ENCODE measurements at regions not wholly inside any gene's neighbourhood (a gene's known extent, or its start where the extent isn't known, plus 50 kb on each side); places are given as distances from the start of the nearest gene placed in this dataset.

- Histone ChIP-seq H3K9me3 (ENCODE audit: insufficient read depth, low read depth, low read length) (no peaks in the 10 kb centered on the region), H2AFZ (ENCODE audit: low read depth, low read length) (no peak overlapping the region), H3K4me1 (ENCODE audit: insufficient read depth, low read length) (peaks cover 11% of the 10 kb centered on the region), H4K20me1 (ENCODE audit: insufficient read depth, low read length) (no peaks in the 10 kb centered on the region), H3K4me2 (ENCODE audit: low read length) (no peak overlapping the region), H3K27ac (ENCODE audit: low read depth, low read length) (no peak overlapping the region), H3K79me2 (ENCODE audit: insufficient read depth, low read length) (no peaks in the 10 kb centered on the region), H3K36me3 (ENCODE audit: insufficient read depth, low read length) (no peaks in the 10 kb centered on the region), H3K27me3 (ENCODE audit: insufficient read depth, low read length) (no peaks in the 10 kb centered on the region), H3K9ac (ENCODE audit: low read length) (no peak overlapping the region), H3K4me3 (ENCODE audit: insufficient read depth, low read depth, low read length) (no peak overlapping the region)
- no peaks in the 10 kb centered on the region for H3K27me3 Mint-ChIP-seq (ENCODE audit: low read depth, unreplicated experiment)
- no peak for FAIRE-seq
- peak; percentile 43 for DNase-seq (ENCODE audit: low read depth)
- peaks cover 6% of the 10 kb centered on the region for H3K4me1 Mint-ChIP-seq (ENCODE audit: low read depth, unreplicated experiment)
- H3K36me3 Mint-ChIP-seq (ENCODE audit: low read depth, unreplicated experiment) = no peaks in the 10 kb centered on the region
- TF ChIP-seq CTCF (IDR thresholded peaks at IDR 0.05; ENCODE audit: insufficient read depth, low read depth, low read length) (no peak), EZH2 (IDR thresholded peaks at IDR 0.05; ENCODE audit: insufficient read depth, low read length) (no peak)
- no peaks in the 10 kb centered on the region for H3K9me3 Mint-ChIP-seq (ENCODE audit: unreplicated experiment)
- H3K4me3 Mint-ChIP-seq (ENCODE audit: unreplicated experiment) = no peak overlapping the region
- no peak overlapping the region for H3K27ac Mint-ChIP-seq (ENCODE audit: unreplicated experiment)
These were observed 120.3 kb upstream of the SOX5 start for GRCh38 chr12:24069532-24070395.

GRCh38 chr12:24066865-24067264 is 117.4 kb upstream of the SOX5 start:
- TF ChIP-seq CTCF (IDR thresholded peaks at IDR 0.05; ENCODE audit: insufficient read depth, low read depth, low read length) (no peak), EZH2 (IDR thresholded peaks at IDR 0.05; ENCODE audit: insufficient read depth, low read length) (no peak)
- H3K36me3 Mint-ChIP-seq (ENCODE audit: low read depth, unreplicated experiment) = no peaks in the 10 kb centered on the region
- no peak overlapping the region for H3K27ac ChIP-seq (ENCODE audit: low read depth, low read length)

GRCh38 chr12:24066097-24066496 is 116.6 kb upstream of the SOX5 start:
- no peak overlapping the region for H2AFZ ChIP-seq (ENCODE audit: low read depth, low read length)
- no peak overlapping the region for H3K4me3 ChIP-seq (ENCODE audit: insufficient read depth, low read depth, low read length)
- H3K9ac ChIP-seq (ENCODE audit: low read length) = no peak overlapping the region
- H3K79me2 ChIP-seq (ENCODE audit: insufficient read depth, low read length) = no peaks in the 10 kb centered on the region
- TF ChIP-seq EZH2 (IDR thresholded peaks at IDR 0.05; ENCODE audit: insufficient read depth, low read length) (no peak), CTCF (IDR thresholded peaks at IDR 0.05; ENCODE audit: insufficient read depth, low read depth, low read length) (no peak)
- Mint-ChIP-seq H3K27me3 (ENCODE audit: low read depth, unreplicated experiment) (no peaks in the 10 kb centered on the region), H3K27ac (ENCODE audit: unreplicated experiment) (no peak overlapping the region), H3K36me3 (ENCODE audit: low read depth, unreplicated experiment) (no peaks in the 10 kb centered on the region), H3K4me1 (ENCODE audit: low read depth, unreplicated experiment) (peaks cover 6% of the 10 kb centered on the region), H3K4me3 (ENCODE audit: unreplicated experiment) (no peak overlapping the region), H3K9me3 (ENCODE audit: unreplicated experiment) (no peaks in the 10 kb centered on the region)
- peaks cover 11% of the 10 kb centered on the region for H3K4me1 ChIP-seq (ENCODE audit: insufficient read depth, low read length)
- no peaks in the 10 kb centered on the region for H3K36me3 ChIP-seq (ENCODE audit: insufficient read depth, low read length)
- no peak overlapping the region for H3K27ac ChIP-seq (ENCODE audit: low read depth, low read length)
- no peak overlapping the region for H3K4me2 ChIP-seq (ENCODE audit: low read length)
- no peak for DNase-seq (ENCODE audit: low read depth)
- H3K27me3 ChIP-seq (ENCODE audit: insufficient read depth, low read length) = no peaks in the 10 kb centered on the region
- FAIRE-seq = no peak
- no peaks in the 10 kb centered on the region for H3K9me3 ChIP-seq (ENCODE audit: insufficient read depth, low read depth, low read length)
- H4K20me1 ChIP-seq (ENCODE audit: insufficient read depth, low read length) = no peaks in the 10 kb centered on the region

More at GRCh38 chr12:24066865-24067264, 117.4 kb upstream of the SOX5 start:
- peak; percentile 86 for DNase-seq (ENCODE audit: low read depth)
- Histone ChIP-seq H3K36me3 (ENCODE audit: insufficient read depth, low read length) (no peaks in the 10 kb centered on the region), H3K9me3 (ENCODE audit: insufficient read depth, low read depth, low read length) (no peaks in the 10 kb centered on the region), H2AFZ (ENCODE audit: low read depth, low read length) (no peak overlapping the region), H3K79me2 (ENCODE audit: insufficient read depth, low read length) (no peaks in the 10 kb centered on the region), H3K4me1 (ENCODE audit: insufficient read depth, low read length) (peaks cover 11% of the 10 kb centered on the region), H3K27me3 (ENCODE audit: insufficient read depth, low read length) (no peaks in the 10 kb centered on the region), H3K9ac (ENCODE audit: low read length) (no peak overlapping the region), H3K4me2 (ENCODE audit: low read length) (peak overlapping the region; percentile 32), H4K20me1 (ENCODE audit: insufficient read depth, low read length) (no peaks in the 10 kb centered on the region), H3K4me3 (ENCODE audit: insufficient read depth, low read depth, low read length) (no peak overlapping the region)
- Mint-ChIP-seq H3K27me3 (ENCODE audit: low read depth, unreplicated experiment) (no peaks in the 10 kb centered on the region), H3K27ac (ENCODE audit: unreplicated experiment) (no peak overlapping the region), H3K4me1 (ENCODE audit: low read depth, unreplicated experiment) (peaks cover 6% of the 10 kb centered on the region), H3K9me3 (ENCODE audit: unreplicated experiment) (no peaks in the 10 kb centered on the region), H3K4me3 (ENCODE audit: unreplicated experiment) (no peak overlapping the region)
- FAIRE-seq = peak; percentile 82
